ENCODE measurements at regions not wholly inside any gene's neighbourhood (a gene's known extent, or its start where the extent isn't known, plus 50 kb on each side); places are given as distances from the start of the nearest gene placed in this dataset.

DNA sequence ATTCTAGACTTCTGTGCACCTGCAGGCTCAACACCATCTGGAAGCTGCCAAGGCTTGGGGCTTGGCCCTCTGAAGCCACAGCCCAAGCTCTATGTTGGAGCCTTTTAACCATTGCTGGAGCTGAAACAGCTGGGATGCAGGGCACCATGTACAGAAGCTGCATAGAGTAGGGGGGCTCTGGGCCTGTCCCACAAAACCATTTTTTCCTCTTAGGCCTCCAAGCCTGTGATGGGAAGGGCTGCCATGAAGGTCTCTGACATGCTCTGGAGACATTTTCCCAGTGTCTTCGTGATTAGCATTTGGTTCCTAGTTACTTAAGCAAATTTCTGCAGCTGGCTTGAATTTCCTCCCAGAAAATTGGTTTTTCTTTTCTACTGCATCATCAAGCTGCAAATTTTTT is 999.3 kb upstream of the GRIA3 start:
- TF ChIP-seq EZH2 (IDR thresholded peaks at IDR 0.05; ENCODE audit: borderline replicate concordance, insufficient read depth, low read depth, low read length, poor library complexity, severe bottlenecking) = no peak
- no peaks in the 10 kb centered on the region for H3K4me1 Mint-ChIP-seq
- no peak for ATAC-seq (ENCODE audit: low read depth)
- H3K36me3 ChIP-seq (replicated peaks in 1 of 2; ENCODE audit: control extremely low read depth in 1 of 2, control insufficient read depth in 1 of 2, extremely low read depth in 1 of 2, insufficient read depth in 2 of 2, low read length in 1 of 2) = no peaks in the 10 kb centered on the region
- H3K27ac ChIP-seq (ENCODE audit: low read length in 2 of 2) = no peak overlapping the region
- H3K4me2 ChIP-seq (replicated peaks; ENCODE audit: low read depth, low read length, poor library complexity, severe bottlenecking) = no peak overlapping the region
- no peaks in the 10 kb centered on the region for H3K27me3 ChIP-seq (replicated peaks in 1 of 4; ENCODE audit: control extremely low read depth in 1 of 4, control insufficient read depth in 3 of 4, insufficient read depth in 4 of 4, low read length in 3 of 4)
- intact Hi-C loops (cut with micrococcal nuclease) = no loop called here
- no peaks in the 10 kb centered on the region for H3K4me1 ChIP-seq (ENCODE audit: control insufficient read depth in 2 of 2, insufficient read depth in 2 of 2, low read length in 2 of 2)
- no peak overlapping the region for H3K27ac Mint-ChIP-seq
- POLR2A ChIA-PET = no interaction called here
- no peak overlapping the region for H3K9ac ChIP-seq (ENCODE audit: low read length)
- no peak overlapping the region for H3K4me3 Mint-ChIP-seq
- CTCF ChIA-PET = no interaction called here
- no peaks in the 10 kb centered on the region for H3K79me2 ChIP-seq (ENCODE audit: control insufficient read depth, insufficient read depth, low read length)
- no peak overlapping the region for H3K4me3 ChIP-seq (ENCODE audit: control extremely low read depth in 1 of 5, extremely low read depth in 1 of 5, insufficient read depth in 1 of 5, low read depth in 2 of 5, low read length in 4 of 5)
- WGBS (ENCODE audit: insufficient coverage) = 60% methylated on average over 1 of the region's 1 CpG
- no peaks in the 10 kb centered on the region for H3K9me3 ChIP-seq (ENCODE audit: control extremely low read depth in 1 of 3, control insufficient read depth in 2 of 3, insufficient read depth in 1 of 3, low read length in 2 of 3)
- H3K9me3 Mint-ChIP-seq (ENCODE audit: insufficient read depth) = peaks cover 4% of the 10 kb centered on the region
- no peaks in the 10 kb centered on the region for H3K27me3 Mint-ChIP-seq
- no peak for DNase-seq
- H2AFZ ChIP-seq (ENCODE audit: insufficient read depth, low read depth, low read length, poor library complexity, severe bottlenecking) = no peak overlapping the region
- H4K20me1 ChIP-seq (ENCODE audit: control insufficient read depth, insufficient read depth, low read length, poor library complexity, severe bottlenecking) = no peaks in the 10 kb centered on the region

DNA sequence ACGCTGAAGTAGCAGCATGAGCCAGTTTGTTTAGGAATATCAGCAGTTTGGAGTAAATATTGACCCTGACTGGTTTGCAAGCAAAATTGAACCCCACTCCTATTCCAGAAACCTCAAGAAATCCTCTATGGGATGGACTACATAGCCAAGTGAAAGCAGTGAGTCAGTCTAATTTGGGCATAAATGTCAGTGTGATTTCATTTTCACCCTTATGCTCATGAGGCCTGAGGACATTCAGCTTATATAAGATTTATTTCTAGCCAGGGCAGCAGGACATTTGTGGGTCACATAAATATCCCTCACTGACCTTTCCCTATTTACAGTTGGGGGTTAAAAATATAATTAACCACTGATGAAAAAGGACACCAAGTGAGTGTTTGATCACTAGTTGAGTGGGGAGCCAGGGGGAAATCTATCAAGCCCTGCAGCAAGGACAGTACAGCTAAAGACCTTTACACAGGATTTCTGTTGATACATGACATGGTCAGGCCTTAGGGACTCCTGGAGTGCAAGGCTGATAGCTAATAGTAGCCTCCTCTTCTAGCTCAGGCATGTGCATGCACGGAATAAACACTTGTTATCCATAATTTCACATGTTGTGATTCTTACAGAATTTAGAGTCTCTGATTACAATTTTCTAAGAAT is 996.9 kb upstream of the GRIA3 start:
- ChIA-PET CTCF (no interaction called here), POLR2A (no interaction called here)
- no peaks in the 10 kb centered on the region for H3K36me3 ChIP-seq (replicated peaks in 1 of 2; ENCODE audit: control extremely low read depth in 1 of 2, control insufficient read depth in 1 of 2, extremely low read depth in 1 of 2, insufficient read depth in 2 of 2, low read length in 1 of 2)
- no peaks in the 10 kb centered on the region for H3K9me3 ChIP-seq (ENCODE audit: control extremely low read depth in 1 of 3, control insufficient read depth in 2 of 3, insufficient read depth in 1 of 3, low read length in 2 of 3)
- intact Hi-C loops (cut with micrococcal nuclease) = no loop called here
- DNase-seq = no peak
- H3K4me3 ChIP-seq (ENCODE audit: control extremely low read depth in 1 of 5, extremely low read depth in 1 of 5, insufficient read depth in 1 of 5, low read depth in 2 of 5, low read length in 4 of 5) = no peak overlapping the region
- ATAC-seq (ENCODE audit: low read depth) = no peak
- H2AFZ ChIP-seq (ENCODE audit: insufficient read depth, low read depth, low read length, poor library complexity, severe bottlenecking) = no peak overlapping the region
- no peaks in the 10 kb centered on the region for H4K20me1 ChIP-seq (ENCODE audit: control insufficient read depth, insufficient read depth, low read length, poor library complexity, severe bottlenecking)
- no peak overlapping the region for H3K27ac Mint-ChIP-seq
- no peak overlapping the region for H3K9ac ChIP-seq (ENCODE audit: low read length)
- no peaks in the 10 kb centered on the region for H3K4me1 ChIP-seq (ENCODE audit: control insufficient read depth in 2 of 2, insufficient read depth in 2 of 2, low read length in 2 of 2)
- H3K79me2 ChIP-seq (ENCODE audit: control insufficient read depth, insufficient read depth, low read length) = no peaks in the 10 kb centered on the region
- no CpG with 5 or more reads among the region's 2 CpGs for WGBS (ENCODE audit: insufficient coverage)
- H3K4me2 ChIP-seq (replicated peaks; ENCODE audit: low read depth, low read length, poor library complexity, severe bottlenecking) = no peak overlapping the region
- TF ChIP-seq EZH2 (IDR thresholded peaks at IDR 0.05; ENCODE audit: borderline replicate concordance, insufficient read depth, low read depth, low read length, poor library complexity, severe bottlenecking) (no peak), CTCF (IDR thresholded peaks at IDR 0.05) (no peak)
- no peak overlapping the region for H3K27ac ChIP-seq (ENCODE audit: low read length in 2 of 2)
- peaks cover 4% of the 10 kb centered on the region for H3K9me3 Mint-ChIP-seq (ENCODE audit: insufficient read depth)
- no peaks in the 10 kb centered on the region for H3K4me1 Mint-ChIP-seq
- H3K4me3 Mint-ChIP-seq = no peak overlapping the region
- H3K27me3 Mint-ChIP-seq = no peaks in the 10 kb centered on the region
- no peaks in the 10 kb centered on the region for H3K27me3 ChIP-seq (replicated peaks in 1 of 4; ENCODE audit: control extremely low read depth in 1 of 4, control insufficient read depth in 3 of 4, insufficient read depth in 4 of 4, low read length in 3 of 4)

Data from B cell (primary cell).